ENCODE measurements at regions not wholly inside any gene's neighbourhood (a gene's known extent, or its start where the extent isn't known, plus 50 kb on each side); places are given as distances from the start of the nearest gene placed in this dataset.
"Not testable (repeated sequence)": the region's sequence is repeated elsewhere in the genome, so short reads cannot be mapped to it uniquely, and the experiment has no call there.

- DNase-seq (ENCODE audit: low read depth in 4 of 4, low spot score in 2 of 4): no peak
Observed at GRCh38 chr12:124477107-124477915, 90.1 kb downstream of the NCOR2 start.

DNA sequence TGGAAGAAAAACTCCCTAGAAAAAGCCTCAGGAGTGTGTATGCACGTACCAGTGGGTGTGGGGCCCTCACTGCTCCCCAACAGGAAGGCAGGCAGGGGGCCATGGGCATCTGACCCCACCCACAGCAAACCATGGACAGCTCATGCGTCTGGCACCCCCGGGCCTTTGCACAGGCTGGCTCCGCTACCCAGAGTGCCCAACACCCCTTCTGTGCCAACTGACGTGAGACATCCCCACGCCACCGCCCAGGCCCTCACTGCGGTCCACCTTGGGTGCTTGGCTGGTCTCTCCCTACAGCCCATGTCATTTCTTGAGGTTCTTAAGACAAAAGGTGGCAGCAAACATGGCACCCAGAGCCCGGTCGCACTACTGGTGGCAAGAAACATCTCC is 91.4 kb downstream of the NCOR2 start:
- DNase-seq (ENCODE audit: low read depth in 4 of 4, low spot score in 2 of 4): no peak

DNA sequence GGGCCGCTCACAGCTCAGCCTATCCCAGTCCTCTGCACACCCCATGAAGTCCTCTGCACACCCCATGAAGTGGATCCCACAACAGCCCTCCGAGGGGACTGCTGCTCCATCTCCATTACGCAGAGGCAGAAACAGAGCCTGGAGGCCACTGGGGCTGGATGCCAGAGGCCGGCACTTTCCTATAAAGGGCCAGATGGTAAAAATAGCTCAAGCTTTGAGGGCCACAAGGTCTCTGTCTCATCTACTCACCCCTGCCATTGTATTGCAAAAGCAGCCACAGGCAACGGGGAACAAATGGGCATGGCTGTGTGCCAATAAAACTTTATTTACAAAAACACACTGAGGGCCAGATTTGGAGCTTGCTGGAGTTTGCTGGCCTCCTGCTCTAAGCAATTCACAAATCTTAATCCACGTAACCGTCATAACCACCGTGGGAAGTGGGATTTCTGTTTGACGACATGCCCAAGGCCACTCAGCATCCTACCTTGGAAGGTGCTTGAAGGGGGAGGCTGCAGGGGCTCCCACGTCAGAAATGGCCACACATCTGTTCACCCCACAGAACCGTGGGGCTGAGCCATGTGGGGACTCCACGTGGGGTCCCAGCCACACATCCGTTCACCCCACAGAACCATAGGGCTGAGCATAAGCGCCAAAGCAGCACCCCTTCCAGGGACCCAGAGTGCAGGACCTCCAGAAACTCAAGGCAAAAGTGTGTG is 92.0 kb downstream of the NCOR2 start:
- no peak for DNase-seq (ENCODE audit: low read depth in 4 of 4, low spot score in 2 of 4)

GRCh38 chr12:124474709-124475108 is 92.7 kb downstream of the NCOR2 start:
- DNase-seq (ENCODE audit: low read depth in 4 of 4, low spot score in 2 of 4): no peak

GRCh38 chr12:124472690-124473279 is 94.6 kb downstream of the NCOR2 start:
- no peak for DNase-seq (ENCODE audit: low read depth in 4 of 4, low spot score in 2 of 4)

DNA sequence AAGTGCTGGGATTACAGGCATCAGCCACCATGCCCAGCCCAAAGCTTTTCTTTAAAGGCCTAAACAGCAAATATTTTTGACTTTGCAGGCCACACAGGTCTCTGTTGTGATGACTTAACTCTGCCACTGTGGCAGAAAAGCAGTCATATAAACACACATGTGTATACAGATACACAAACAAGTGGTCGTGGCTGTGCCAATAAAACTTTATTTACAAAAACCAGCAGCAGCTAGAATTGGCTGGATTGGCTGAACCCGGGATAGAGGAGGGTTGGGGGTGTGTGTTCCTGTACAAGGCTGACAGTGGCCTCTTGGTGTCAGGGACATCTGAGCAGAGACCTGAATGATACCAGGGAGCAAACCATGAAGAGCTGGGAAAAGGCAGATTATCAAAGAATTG is 95.6 kb downstream of the NCOR2 start:
- DNase-seq (ENCODE audit: low read depth in 4 of 4, low spot score in 2 of 4): no peak

DNA sequence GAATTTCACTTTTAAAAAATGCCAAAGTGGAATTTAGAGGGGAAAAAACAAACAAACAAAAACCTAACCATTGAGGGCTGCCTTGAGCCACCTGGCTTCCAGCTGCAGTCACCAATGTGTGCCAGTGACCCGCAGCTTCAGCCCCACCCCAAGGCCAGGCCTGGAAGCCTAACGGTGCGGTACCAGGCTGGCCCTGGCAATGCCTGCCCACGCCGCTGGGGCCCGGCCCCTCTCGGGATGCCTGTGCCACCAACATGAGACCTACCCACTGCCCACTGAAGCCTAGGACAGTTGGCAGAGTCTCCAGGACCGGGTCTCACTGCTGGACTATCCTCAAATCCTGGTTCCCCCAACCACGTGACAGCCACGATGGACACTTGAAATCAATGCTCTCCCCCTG is 96.6 kb downstream of the NCOR2 start:
- DNase-seq (ENCODE audit: low read depth in 4 of 4, low spot score in 2 of 4): no peak

- no peak for DNase-seq (ENCODE audit: low read depth in 4 of 4, low spot score in 2 of 4)
Observed at GRCh38 chr12:124470139-124470538, 97.3 kb downstream of the NCOR2 start.

- DNase-seq (ENCODE audit: low read depth in 4 of 4, low spot score in 2 of 4): no peak
Observed at GRCh38 chr12:124469193-124469888, 98.1 kb downstream of the NCOR2 start.

- DNase-seq (ENCODE audit: low read depth in 4 of 4, low spot score in 2 of 4): not testable (repeated sequence)
Observed at GRCh38 chr12:124467549-124467948, 99.9 kb downstream of the NCOR2 start.

GRCh38 chr12:124466216-124467128 is 100.9 kb downstream of the NCOR2 start:
- DNase-seq (ENCODE audit: low read depth in 4 of 4, low spot score in 2 of 4): no peak

DNA sequence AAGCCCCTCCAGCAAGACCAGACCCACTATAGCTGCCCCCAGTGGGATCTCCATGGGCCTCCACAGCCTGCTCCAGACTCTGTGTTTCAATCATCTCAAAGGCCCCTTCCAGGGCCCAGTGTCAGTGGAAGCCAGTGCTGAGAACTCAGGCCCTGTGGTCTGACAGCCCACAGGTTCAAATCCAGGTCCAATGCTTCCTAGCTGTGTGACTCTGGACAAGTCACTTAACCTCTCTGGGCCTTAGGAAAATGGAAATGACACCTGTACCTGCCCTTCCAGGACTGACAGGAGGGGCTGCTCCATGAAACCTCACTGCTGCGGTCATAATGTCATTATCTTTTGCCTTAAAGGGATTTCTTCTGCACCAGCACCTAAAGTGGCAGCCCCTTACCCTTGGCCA is 101.9 kb downstream of the NCOR2 start:
- DNase-seq (ENCODE audit: low read depth in 4 of 4, low spot score in 2 of 4): no peak

GRCh38 chr12:124464830-124465229 is 102.6 kb downstream of the NCOR2 start:
- DNase-seq (ENCODE audit: low read depth in 4 of 4, low spot score in 2 of 4): no peak

- DNase-seq (ENCODE audit: low read depth in 4 of 4, low spot score in 2 of 4): no peak
Observed at GRCh38 chr12:124464062-124464461, 103.3 kb downstream of the NCOR2 start.

- no peak for DNase-seq (ENCODE audit: low read depth in 4 of 4, low spot score in 2 of 4)
Observed at GRCh38 chr12:124463341-124463921, 104.0 kb downstream of the NCOR2 start.

DNA sequence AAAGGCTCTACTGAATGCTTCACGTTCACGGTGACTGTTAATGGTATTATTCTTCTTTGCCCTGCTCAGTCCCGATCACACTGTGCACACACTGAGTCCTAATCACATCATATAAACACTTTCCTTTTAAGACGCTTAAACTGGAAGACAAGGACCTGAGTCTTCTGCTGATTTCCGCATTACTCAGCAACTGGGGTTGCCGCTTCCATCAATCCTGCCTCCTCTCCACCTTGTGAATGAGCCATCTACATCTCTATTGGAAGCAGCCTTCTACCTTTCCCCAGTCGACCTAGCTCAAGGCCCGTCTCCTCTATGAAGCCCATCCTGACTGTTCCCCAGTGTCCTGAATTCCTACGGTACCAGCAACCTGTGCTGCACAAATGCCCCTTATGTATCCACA is 104.7 kb downstream of the NCOR2 start:
- no peak for DNase-seq (ENCODE audit: low read depth in 4 of 4, low spot score in 2 of 4)

DNA sequence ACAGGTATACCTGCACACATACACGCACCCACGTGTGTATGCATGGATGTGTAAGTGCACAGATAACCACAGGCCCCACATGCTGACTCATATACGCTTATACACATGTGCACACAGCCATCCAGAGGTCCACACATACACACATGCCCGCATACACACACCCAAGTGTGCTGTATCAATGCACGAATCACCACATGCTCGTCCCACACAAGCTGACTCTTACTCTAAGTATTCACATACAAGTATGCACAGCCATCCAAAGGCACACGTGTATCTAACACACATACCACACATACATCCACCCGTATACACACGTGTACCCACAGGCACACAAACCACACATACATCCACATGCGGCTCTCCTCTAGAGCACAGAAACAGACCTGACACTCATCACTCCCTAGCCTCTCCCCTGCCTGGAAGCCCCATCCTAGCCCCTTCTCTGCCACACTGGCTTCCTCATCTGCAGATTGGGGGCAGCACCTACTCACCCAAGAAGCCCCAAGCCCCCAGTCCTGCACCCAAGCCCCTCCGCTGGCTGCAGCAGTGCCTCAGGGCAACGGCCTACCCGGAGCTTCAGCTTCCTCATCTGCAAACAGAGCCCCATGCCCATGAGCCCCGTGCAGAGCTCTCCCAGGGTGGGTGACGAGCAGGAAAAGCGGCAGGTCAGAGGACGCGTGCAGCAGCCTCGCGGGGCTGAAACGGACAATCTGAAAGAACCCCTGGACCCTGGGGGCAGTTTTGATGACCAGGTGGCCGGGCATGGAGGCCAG is 105.4 kb downstream of the NCOR2 start:
- DNase-seq (ENCODE audit: low read depth in 4 of 4, low spot score in 2 of 4): no peak

GRCh38 chr12:124461241-124461673 is 106.2 kb downstream of the NCOR2 start:
- DNase-seq (ENCODE audit: low read depth in 4 of 4, low spot score in 2 of 4): no peak

GRCh38 chr12:124460771-124461170 is 106.6 kb downstream of the NCOR2 start:
- DNase-seq (ENCODE audit: low read depth in 4 of 4, low spot score in 2 of 4): no peak

All from left renal cortex interstitium (tissue), 4 donors.